Endodermal cell (in vitro differentiated cells): ENCODE measurements at regions not wholly inside any gene's neighbourhood (a gene's known extent, or its start where the extent isn't known, plus 50 kb on each side); places are given as distances from the start of the nearest gene placed in this dataset.
A peak's percentile ranks its signal among the peaks of the same experiment; 100 is the strongest.

Experiments
- DNase-seq: peaks from one replicate; pipeline ENCODE4 v3.0.0-alpha.2; 2017
- H3K27ac ChIP-seq: 2 replicates; pipeline ENCODE4 v1.5.1; 2013; ENCODE audit warnings: mild to moderate bottlenecking, low read depth, low read length, moderate library complexity
- H3K27me3 ChIP-seq: 2 replicates; pipeline ENCODE4 v1.6.1; 2013; ENCODE audit warnings: mild to moderate bottlenecking, low read length, moderate library complexity; ENCODE audit not compliant: insufficient read depth, control insufficient read depth, poor library complexity, severe bottlenecking
- H3K36me3 ChIP-seq: 2 replicates; pipeline ENCODE4 v1.7.0; 2013; ENCODE audit warnings: mild to moderate bottlenecking, low read length, moderate library complexity; ENCODE audit not compliant: control insufficient read depth, insufficient read depth
- H3K4me1 ChIP-seq: one replicate; pipeline ENCODE4 v1.7.0; 2013; ENCODE audit warnings: low read length; ENCODE audit not compliant: control insufficient read depth, insufficient read depth
- H3K4me3 ChIP-seq: 2 replicates; pipeline ENCODE4 v1.5.1; 2013; ENCODE audit warnings: mild to moderate bottlenecking, low read length, moderate library complexity
- H3K9ac ChIP-seq: 2 replicates; pipeline ENCODE4 v1.6.1; 2013; ENCODE audit warnings: mild to moderate bottlenecking, low read length, moderate library complexity; ENCODE audit not compliant: poor library complexity, severe bottlenecking; ENCODE audit errors: extremely low read depth
- H3K9me3 ChIP-seq: 2 replicates; pipeline ENCODE4 v1.6.1; 2013; ENCODE audit warnings: mild to moderate bottlenecking, low read length, moderate library complexity; ENCODE audit not compliant: control insufficient read depth
- H3K27ac Mint-ChIP-seq: 2 replicates; pipeline ENCODE4 v1.8.0; 2020; ENCODE audit warnings: mixed read lengths
- H3K27me3 Mint-ChIP-seq: 2 replicates; pipeline ENCODE4 v1.8.0; 2021; ENCODE audit warnings: mild to moderate bottlenecking, mixed read lengths; ENCODE audit not compliant: insufficient read depth
- H3K36me3 Mint-ChIP-seq: 2 replicates; pipeline ENCODE4 v1.8.0; 2020; ENCODE audit warnings: low read depth, mixed read lengths
- H3K4me1 Mint-ChIP-seq: 2 replicates; pipeline ENCODE4 v1.8.0; 2020; ENCODE audit warnings: mixed read lengths
- H3K4me3 Mint-ChIP-seq: 2 replicates; pipeline ENCODE4 v1.8.0; 2020; ENCODE audit warnings: mild to moderate bottlenecking, moderate library complexity, mixed read lengths
- H3K9me3 Mint-ChIP-seq: 2 replicates; pipeline ENCODE4 v1.8.0; 2020; ENCODE audit warnings: mild to moderate bottlenecking, mixed read lengths
- CTCF ChIP-seq: fragments of 200-600 bp; sonication (generic); conservative IDR thresholded peaks from 2 replicates; pipeline ENCODE4 v1.5.0; 2021; ENCODE audit warnings: antibody characterized with exemption, mild to moderate bottlenecking
- WGBS, 2 experiments: methylation state at CpG; one replicate each; pipeline versions ENCODE4 v1.1.5 to v1.1.7; 2013; ENCODE audit warnings: missing lambda C conversion rate in 2 of 2, mixed read lengths in 1 of 2; ENCODE audit not compliant: insufficient coverage in 1 of 2, insufficient read length in 1 of 2; 5-methylcytosine and 5-hydroxymethylcytosine counted together

GRCh38 chr12:69064734-69065443 is 131.9 kb upstream of the CPM start:
- Histone ChIP-seq H3K4me1 (peaks cover 8% of the 10 kb centered on the region), H3K36me3 (no peaks in the 10 kb centered on the region), H3K4me3 (peak overlapping the region; percentile 23), H3K9ac (no peak overlapping the region), H3K9me3 (no peaks in the 10 kb centered on the region), H3K27ac (no peak overlapping the region), H3K27me3 (no peaks in the 10 kb centered on the region)
- 88 to 90% methylated on average over 2 to 4 of the region's 4 CpGs for WGBS, 2 experiments
- Mint-ChIP-seq H3K27ac (no peak overlapping the region), H3K4me3 (no peak overlapping the region), H3K9me3 (no peaks in the 10 kb centered on the region), H3K36me3 (no peaks in the 10 kb centered on the region), H3K27me3 (no peaks in the 10 kb centered on the region), H3K4me1 (peaks cover 23% of the 10 kb centered on the region)
- TF ChIP-seq CTCF: no peak
- no peak for DNase-seq

GRCh38 chr12:69065775-69066174 is 132.8 kb upstream of the CPM start:
- WGBS, 2 experiments: 96% methylated on average over 4 to 5 of the region's 5 CpGs
- no peak overlapping the region for H3K27ac ChIP-seq
- H3K4me3 ChIP-seq: no peak overlapping the region
- Mint-ChIP-seq H3K4me3 (no peak overlapping the region), H3K27ac (no peak overlapping the region), H3K9me3 (no peaks in the 10 kb centered on the region), H3K27me3 (no peaks in the 10 kb centered on the region), H3K36me3 (no peaks in the 10 kb centered on the region), H3K4me1 (peaks cover 25% of the 10 kb centered on the region)
- TF ChIP-seq CTCF: no peak
- no peaks in the 10 kb centered on the region for H3K9me3 ChIP-seq
- H3K4me1 ChIP-seq: peaks cover 8% of the 10 kb centered on the region
- no peaks in the 10 kb centered on the region for H3K27me3 ChIP-seq
- DNase-seq: no peak
- no peak overlapping the region for H3K9ac ChIP-seq
- H3K36me3 ChIP-seq: no peaks in the 10 kb centered on the region

GRCh38 chr12:69066492-69067373 is 133.8 kb upstream of the CPM start:
- H3K9me3 ChIP-seq: no peaks in the 10 kb centered on the region
- H3K27me3 ChIP-seq: no peaks in the 10 kb centered on the region
- H3K36me3 ChIP-seq: no peaks in the 10 kb centered on the region
- no peak overlapping the region for H3K4me3 ChIP-seq
- H3K9ac ChIP-seq: no peak overlapping the region
- peaks cover 19% of the 10 kb centered on the region for H3K4me1 Mint-ChIP-seq
- H3K4me3 Mint-ChIP-seq: no peak overlapping the region
- H3K27me3 Mint-ChIP-seq: no peaks in the 10 kb centered on the region
- no peak overlapping the region for H3K27ac Mint-ChIP-seq
- H3K4me1 ChIP-seq: peaks cover 4% of the 10 kb centered on the region
- peak; percentile 20 for TF ChIP-seq CTCF
- no peaks in the 10 kb centered on the region for H3K9me3 Mint-ChIP-seq
- WGBS, 2 experiments: 89 to 90% methylated on average over 3 to 6 of the region's 6 CpGs
- no peak overlapping the region for H3K27ac ChIP-seq
- H3K36me3 Mint-ChIP-seq: no peaks in the 10 kb centered on the region
- DNase-seq: peak; percentile 75
